ENCODE measurements at regions not wholly inside any gene's neighbourhood (a gene's known extent, or its start where the extent isn't known, plus 50 kb on each side); places are given as distances from the start of the nearest gene placed in this dataset.

DNA sequence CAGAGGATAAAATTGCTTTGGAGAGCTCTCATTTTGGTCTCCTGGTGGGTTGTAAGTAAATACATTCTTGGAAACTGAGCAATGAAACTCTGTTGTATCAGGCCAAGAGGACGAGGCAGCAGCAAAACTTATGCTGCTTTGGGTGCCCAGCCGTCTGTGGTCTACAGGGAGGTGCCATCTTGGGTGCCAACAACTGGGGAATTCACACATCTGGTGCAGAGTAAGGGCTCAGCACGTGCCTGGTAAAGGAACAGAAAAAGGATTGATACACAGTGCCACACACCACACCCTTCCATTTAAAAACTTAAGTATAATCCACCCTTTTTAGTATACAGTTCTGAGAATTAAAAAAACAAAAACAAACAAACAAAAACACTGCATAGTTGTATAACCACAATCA lies 221.9 kb downstream of the TSN start:
- ChIA-PET POLR2A (ENCODE audit: low non-redundant PET) (no interaction called here), CTCF (no interaction called here)
- TF ChIP-seq, protein P1, sequence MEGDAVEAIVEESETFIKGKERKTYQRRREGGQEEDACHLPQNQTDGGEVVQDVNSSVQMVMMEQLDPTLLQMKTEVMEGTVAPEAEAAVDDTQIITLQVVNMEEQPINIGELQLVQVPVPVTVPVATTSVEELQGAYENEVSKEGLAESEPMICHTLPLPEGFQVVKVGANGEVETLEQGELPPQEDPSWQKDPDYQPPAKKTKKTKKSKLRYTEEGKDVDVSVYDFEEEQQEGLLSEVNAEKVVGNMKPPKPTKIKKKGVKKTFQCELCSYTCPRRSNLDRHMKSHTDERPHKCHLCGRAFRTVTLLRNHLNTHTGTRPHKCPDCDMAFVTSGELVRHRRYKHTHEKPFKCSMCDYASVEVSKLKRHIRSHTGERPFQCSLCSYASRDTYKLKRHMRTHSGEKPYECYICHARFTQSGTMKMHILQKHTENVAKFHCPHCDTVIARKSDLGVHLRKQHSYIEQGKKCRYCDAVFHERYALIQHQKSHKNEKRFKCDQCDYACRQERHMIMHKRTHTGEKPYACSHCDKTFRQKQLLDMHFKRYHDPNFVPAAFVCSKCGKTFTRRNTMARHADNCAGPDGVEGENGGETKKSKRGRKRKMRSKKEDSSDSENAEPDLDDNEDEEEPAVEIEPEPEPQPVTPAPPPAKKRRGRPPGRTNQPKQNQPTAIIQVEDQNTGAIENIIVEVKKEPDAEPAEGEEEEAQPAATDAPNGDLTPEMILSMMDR (conservative IDR thresholded peaks at IDR 0.05; ENCODE audit: low read depth) = no peak
- no peak overlapping the region for H3K27ac ChIP-seq
- no peak for DNase-seq (ENCODE audit: low spot score)

DNA sequence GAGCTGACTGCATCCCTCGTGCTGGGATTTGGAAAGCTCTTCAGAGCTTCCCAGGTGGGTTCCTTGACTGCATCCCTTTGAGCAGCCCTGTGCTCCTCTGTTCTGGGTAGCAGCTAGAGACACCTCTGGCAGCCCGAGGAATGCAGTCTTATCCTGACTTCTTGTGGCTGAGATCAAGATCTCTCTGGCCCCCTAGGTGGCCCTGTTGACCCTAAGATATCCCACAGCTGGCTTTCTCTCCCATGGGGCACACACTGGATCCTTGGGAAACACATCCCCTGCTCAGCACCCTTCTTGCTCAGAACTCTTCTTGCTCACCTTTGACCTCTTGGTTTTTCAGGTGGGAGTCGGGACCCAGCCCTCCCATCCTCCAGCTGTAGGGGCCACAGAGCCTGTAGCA lies 237.2 kb downstream of the TSN start:
- ChIA-PET CTCF (no interaction called here), POLR2A (ENCODE audit: low non-redundant PET) (no interaction called here)
- no peak for DNase-seq (ENCODE audit: low spot score)
- H3K27ac ChIP-seq = no peak overlapping the region
- TF ChIP-seq, protein P1 (conservative IDR thresholded peaks at IDR 0.05; ENCODE audit: low read depth) = no peak

DNA sequence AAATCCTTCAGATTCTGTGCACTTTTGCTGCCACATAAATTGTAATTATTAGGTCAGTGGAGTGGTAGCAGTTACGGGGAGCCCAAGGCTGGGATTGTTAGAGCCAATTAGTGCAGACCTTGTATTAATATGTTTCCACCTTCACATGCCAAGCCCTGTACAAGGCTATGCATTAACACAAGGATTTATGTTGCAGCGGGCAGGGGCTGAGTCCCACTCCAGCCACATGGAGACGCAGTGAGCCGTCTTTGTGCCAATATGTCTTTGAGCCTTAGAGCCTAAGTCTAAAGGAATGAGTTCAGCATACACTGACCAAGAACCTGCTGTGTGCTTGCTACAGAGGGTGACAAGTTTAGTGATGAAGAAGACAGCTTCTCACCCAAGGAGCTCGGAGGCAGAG lies 238.2 kb downstream of the TSN start:
- no peak overlapping the region for H3K27ac ChIP-seq
- TF ChIP-seq, protein P1 (conservative IDR thresholded peaks at IDR 0.05; ENCODE audit: low read depth) = no peak
- no peak for DNase-seq (ENCODE audit: low spot score)
- CTCF ChIA-PET = interaction anchor here (0.7 kb wide), 1 partner anchor 303 kb away, joined by 4 read pairs; no protein-coding TSS in a partner anchor
- POLR2A ChIA-PET (ENCODE audit: low non-redundant PET) = no interaction called here

DNA sequence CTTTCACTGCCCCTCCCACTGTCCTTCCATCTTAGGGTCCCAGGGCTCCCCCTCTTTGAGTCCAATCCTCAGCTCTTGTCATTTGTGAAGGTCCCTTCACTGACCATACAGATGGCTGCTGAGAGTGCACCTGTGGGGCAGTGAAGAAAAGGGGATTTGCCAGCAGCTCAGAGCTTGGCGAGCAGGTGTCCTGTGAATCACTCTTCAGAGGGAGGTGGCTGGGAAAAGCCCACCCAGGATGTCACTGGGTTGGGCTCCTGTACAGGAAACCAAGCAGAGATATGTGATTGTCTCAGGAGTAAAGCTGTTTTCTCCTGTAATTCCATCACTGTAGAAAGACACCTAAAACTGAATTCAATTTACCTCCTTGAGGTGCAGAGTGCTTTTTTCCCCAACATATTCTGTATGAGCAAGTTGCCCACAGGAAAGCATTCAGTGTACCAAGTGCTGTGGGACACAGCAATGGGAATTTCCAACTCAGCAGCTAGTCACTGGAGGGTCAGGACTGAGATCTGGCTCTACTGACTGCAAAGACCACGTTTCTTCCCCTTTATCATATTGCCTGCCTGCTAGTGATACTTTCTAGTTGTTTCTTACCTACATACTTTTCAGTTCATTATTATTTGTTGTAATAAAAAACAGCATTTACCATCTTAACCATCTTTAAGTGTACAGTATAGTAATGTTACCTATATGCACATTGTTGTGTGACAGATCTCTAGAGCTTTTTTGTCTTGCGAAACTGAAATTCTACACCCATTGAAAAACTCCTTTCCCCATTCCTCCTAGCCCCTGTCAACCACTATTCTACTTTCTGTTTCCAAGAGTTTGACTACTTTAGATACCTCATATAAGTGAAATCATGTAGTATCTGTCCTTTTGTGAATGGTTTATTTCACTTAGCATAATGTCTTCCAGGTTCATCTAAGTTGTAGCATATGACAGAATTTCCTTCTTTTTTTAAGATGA lies 239.1 kb downstream of the TSN start:
- CTCF ChIA-PET = interaction anchor here (0.7 kb wide), 1 partner anchor 302 kb away, joined by 4 read pairs; no protein-coding TSS in a partner anchor
- TF ChIP-seq, protein P1 (conservative IDR thresholded peaks at IDR 0.05; ENCODE audit: low read depth) = no peak
- H3K27ac ChIP-seq = no peak overlapping the region
- POLR2A ChIA-PET (ENCODE audit: low non-redundant PET) = no interaction called here
- DNase-seq (ENCODE audit: low spot score) = no peak

DNA sequence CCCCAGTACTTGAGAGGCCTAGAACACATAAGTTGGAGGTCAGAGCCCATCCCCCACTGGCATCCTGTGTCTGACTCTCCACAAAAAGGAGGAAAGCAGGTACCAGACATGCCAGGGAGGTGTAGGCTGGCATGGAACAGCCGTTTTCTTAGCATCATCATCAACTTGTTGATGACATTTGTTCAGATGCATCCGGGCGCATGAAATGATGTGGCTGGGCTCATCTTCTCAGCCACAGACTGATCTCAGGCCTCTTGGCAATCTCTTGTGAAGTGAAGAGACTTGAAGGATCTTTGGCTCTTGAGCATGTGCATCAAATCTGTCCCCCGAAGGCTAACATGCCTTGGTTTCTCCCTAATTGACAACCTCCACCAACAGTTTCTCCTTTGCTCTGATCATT lies 243.3 kb downstream of the TSN start:
- no peak overlapping the region for H3K27ac ChIP-seq
- no peak for DNase-seq (ENCODE audit: low spot score)
- CTCF ChIA-PET = no interaction called here
- POLR2A ChIA-PET (ENCODE audit: low non-redundant PET) = no interaction called here
- TF ChIP-seq, protein P1 (conservative IDR thresholded peaks at IDR 0.05; ENCODE audit: low read depth) = no peak

DNA sequence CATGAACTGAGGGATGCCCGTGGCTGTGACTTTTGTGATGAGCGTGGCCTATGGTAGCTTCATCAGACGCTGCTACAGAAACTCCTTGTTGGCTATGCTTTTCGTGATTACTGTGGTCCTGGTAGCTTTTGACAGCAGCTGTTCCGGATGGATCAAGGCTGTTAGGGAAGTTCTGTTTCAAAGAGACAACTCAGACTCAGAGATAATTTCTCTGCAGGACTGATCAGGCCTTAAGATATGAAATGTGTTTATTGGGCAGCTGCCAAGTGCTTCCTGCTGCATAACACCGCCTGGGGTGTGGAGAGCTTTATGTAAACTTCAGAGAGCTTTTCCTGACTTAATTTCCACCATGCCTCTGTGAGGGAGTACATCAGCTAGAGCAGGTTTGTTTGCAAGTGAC lies 243.8 kb downstream of the TSN start:
- ChIA-PET CTCF (interaction anchor here (0.6 kb wide), 1 partner anchor 1015 kb away, joined by 3 read pairs; no protein-coding TSS in a partner anchor), POLR2A (ENCODE audit: low non-redundant PET) (no interaction called here)
- DNase-seq (ENCODE audit: low spot score) = no peak
- TF ChIP-seq, protein P1 (conservative IDR thresholded peaks at IDR 0.05; ENCODE audit: low read depth) = no peak
- no peak overlapping the region for H3K27ac ChIP-seq
